ENCODE measurements at regions not wholly inside any gene's neighbourhood (a gene's known extent, or its start where the extent isn't known, plus 50 kb on each side); places are given as distances from the start of the nearest gene placed in this dataset.

DNA sequence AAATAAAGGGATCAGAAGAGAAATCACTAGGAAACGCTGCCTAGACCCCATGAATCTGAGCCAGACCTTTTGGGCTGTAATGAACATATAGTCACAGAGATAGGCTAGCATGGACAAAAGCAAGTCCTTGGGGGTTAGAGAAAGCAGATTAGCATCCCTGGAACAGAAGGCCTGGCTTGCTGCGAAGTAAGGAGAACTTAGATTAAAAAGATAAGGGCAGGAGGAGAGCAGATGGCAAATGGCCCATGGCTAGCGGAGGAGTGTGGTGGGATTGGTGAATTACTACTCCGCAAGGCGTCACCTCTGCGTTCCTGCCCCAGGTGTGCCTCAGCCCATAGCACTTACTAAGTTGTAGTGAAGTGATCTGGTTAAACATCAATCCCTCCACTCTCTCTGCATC lies 92.3 kb upstream of the ZNF438 start:
- intact Hi-C loops (cut with DNase I) = no loop called here

DNA sequence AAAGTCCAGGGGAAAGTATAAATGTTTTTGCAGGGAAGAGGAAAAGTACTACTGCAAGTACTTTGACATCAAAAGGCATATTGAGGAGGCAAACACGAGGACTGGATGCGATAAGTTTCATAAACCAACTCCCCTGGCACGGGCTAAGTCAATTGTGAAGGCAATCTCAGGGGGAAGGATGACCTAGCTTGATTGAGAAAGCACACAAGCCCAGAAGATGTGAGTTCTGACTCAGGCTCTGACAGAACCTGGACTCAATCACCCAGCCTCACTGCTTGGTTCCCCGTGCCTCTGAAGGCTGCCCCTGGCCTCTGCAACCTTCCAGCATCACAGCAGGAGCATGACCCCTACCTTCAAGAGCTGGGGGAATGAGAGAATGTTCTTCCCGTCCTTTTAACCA lies 93.2 kb upstream of the ZNF438 start:
- no peak for TF ChIP-seq POLR2A (IDR thresholded peaks at IDR 0.05)
- TF ChIP-seq, protein P1, sequence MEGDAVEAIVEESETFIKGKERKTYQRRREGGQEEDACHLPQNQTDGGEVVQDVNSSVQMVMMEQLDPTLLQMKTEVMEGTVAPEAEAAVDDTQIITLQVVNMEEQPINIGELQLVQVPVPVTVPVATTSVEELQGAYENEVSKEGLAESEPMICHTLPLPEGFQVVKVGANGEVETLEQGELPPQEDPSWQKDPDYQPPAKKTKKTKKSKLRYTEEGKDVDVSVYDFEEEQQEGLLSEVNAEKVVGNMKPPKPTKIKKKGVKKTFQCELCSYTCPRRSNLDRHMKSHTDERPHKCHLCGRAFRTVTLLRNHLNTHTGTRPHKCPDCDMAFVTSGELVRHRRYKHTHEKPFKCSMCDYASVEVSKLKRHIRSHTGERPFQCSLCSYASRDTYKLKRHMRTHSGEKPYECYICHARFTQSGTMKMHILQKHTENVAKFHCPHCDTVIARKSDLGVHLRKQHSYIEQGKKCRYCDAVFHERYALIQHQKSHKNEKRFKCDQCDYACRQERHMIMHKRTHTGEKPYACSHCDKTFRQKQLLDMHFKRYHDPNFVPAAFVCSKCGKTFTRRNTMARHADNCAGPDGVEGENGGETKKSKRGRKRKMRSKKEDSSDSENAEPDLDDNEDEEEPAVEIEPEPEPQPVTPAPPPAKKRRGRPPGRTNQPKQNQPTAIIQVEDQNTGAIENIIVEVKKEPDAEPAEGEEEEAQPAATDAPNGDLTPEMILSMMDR (IDR thresholded peaks at IDR 0.05) = no peak
- Histone ChIP-seq H3K36me3 (replicated peaks in 1 of 2) (no peaks in the 10 kb centered on the region), H3K27me3 (no peaks in the 10 kb centered on the region), H3K4me3 (no peak overlapping the region), H3K9me3 (replicated peaks in 1 of 3) (no peaks in the 10 kb centered on the region), H3K4me1 (replicated peaks in 1 of 2) (no peaks in the 10 kb centered on the region), H3K27ac (no peak overlapping the region)
- DNase-seq = no peak
- WGBS, 4 donors = 73 to 83% (median 80%) methylated on average over 4 to 5 of the region's 5 CpGs
- intact Hi-C loops (cut with DNase I) = no loop called here

More for the DNA sequence above, 92.3 kb upstream of the ZNF438 start:
- no peak overlapping the region for H3K27ac ChIP-seq
- no peaks in the 10 kb centered on the region for H3K36me3 ChIP-seq (replicated peaks in 1 of 2)
- TF ChIP-seq, protein P1 (IDR thresholded peaks at IDR 0.05) = no peak
- no peak for TF ChIP-seq POLR2A (IDR thresholded peaks at IDR 0.05)
- no peak overlapping the region for H3K4me3 ChIP-seq
- H3K27me3 ChIP-seq = no peaks in the 10 kb centered on the region
- WGBS, 4 donors = 78 to 92% (median 87%) methylated on average over 6 of the region's 6 CpGs
- no peaks in the 10 kb centered on the region for H3K4me1 ChIP-seq (replicated peaks in 1 of 2)
- no peaks in the 10 kb centered on the region for H3K9me3 ChIP-seq (replicated peaks in 1 of 3)
- no peak for DNase-seq

DNA sequence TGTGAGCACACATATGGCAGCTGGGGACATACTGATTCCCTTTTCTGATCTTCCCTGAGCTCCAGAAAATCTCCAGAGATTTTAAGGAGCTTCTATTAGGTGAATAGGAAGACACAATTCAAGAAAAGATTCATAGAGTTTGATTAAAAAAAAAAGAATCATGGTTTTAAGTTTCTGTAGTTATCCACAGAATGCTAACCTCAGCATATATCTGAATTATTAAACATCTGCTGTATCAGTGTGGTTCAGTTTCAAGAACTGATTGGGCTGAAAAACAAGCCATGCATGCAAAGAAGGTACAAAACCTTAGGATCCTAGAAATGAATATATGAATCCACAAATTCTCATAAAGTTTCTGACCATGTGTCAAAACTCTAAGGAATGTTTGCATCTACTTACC lies 94.1 kb upstream of the ZNF438 start:
- Histone ChIP-seq H3K27ac (no peak overlapping the region), H3K27me3 (no peaks in the 10 kb centered on the region), H3K36me3 (replicated peaks in 1 of 2) (no peaks in the 10 kb centered on the region), H3K4me3 (no peak overlapping the region), H3K4me1 (replicated peaks in 1 of 2) (no peaks in the 10 kb centered on the region), H3K9me3 (replicated peaks in 1 of 3) (no peaks in the 10 kb centered on the region)
- DNase-seq = no peak
- TF ChIP-seq, protein P1 (IDR thresholded peaks at IDR 0.05) = no peak
- no peak for TF ChIP-seq POLR2A (IDR thresholded peaks at IDR 0.05)
- intact Hi-C loops (cut with DNase I) = no loop called here

DNA sequence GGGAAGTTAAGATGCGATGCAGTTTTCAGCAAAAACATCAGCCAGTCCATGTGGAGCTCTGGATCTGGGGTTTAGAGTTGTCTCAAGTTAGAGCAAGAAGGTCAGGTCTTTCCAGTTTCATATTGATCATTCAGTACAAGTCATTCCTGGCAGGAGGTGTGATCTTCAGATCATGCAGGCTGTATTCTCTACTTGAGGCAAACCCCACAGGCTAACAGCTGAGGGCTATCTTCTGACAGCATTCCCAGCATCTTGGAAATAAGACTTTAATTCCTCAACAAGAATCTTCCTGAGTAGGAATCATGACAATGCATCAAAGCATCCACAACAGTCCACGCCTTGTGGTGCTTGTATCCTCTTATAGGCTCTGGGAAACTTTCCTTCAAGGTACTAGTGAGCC lies 94.9 kb upstream of the ZNF438 start:
- intact Hi-C loops (cut with DNase I) = no loop called here
- Histone ChIP-seq H3K9me3 (replicated peaks in 1 of 3) (no peaks in the 10 kb centered on the region), H3K27ac (no peak overlapping the region), H3K27me3 (no peaks in the 10 kb centered on the region), H3K36me3 (replicated peaks in 1 of 2) (no peaks in the 10 kb centered on the region), H3K4me1 (replicated peaks in 1 of 2) (no peaks in the 10 kb centered on the region), H3K4me3 (no peak overlapping the region)
- DNase-seq = no peak
- WGBS, 4 donors = 74 to 89% (median 82%) methylated on average over 2 of the region's 2 CpGs
- TF ChIP-seq POLR2A (IDR thresholded peaks at IDR 0.05) = no peak
- TF ChIP-seq, protein P1 (IDR thresholded peaks at IDR 0.05) = no peak

All from adrenal gland (tissue), 9 donors.